ENCODE measurements at regions not wholly inside any gene's neighbourhood (a gene's known extent, or its start where the extent isn't known, plus 50 kb on each side); places are given as distances from the start of the nearest gene placed in this dataset.

- Histone ChIP-seq H3K27ac (ENCODE audit: low read length) (no peak overlapping the region), H3K27me3 (ENCODE audit: control insufficient read depth, insufficient read depth, low read length) (no peaks in the 10 kb centered on the region), H3K36me3 (ENCODE audit: control insufficient read depth, insufficient read depth, low read length) (no peaks in the 10 kb centered on the region), H3K4me3 (ENCODE audit: low read depth in 2 of 2, low read length in 2 of 2) (no peak overlapping the region), H3K9me3 (ENCODE audit: control insufficient read depth, insufficient read depth, low read depth, low read length) (no peaks in the 10 kb centered on the region), H3K4me1 (ENCODE audit: control insufficient read depth, insufficient read depth, low read length) (no peaks in the 10 kb centered on the region)
- in situ Hi-C loops (cut with HindIII; ENCODE audit: low pct_unique_long_range_greater_than_20kb, low sequenced_read_pairs): no loop called here
- ChIA-PET CTCF (no interaction called here), POLR2A (no interaction called here)
- intact Hi-C loops (cut with micrococcal nuclease; ENCODE audit: unreplicated experiment): no loop called here
- TF ChIP-seq POLR2AphosphoS5 (IDR thresholded peaks at IDR 0.05; ENCODE audit: low read depth, low read length) (no peak), TCF7L2 (IDR thresholded peaks at IDR 0.05; ENCODE audit: low read depth, low read length) (no peak), SIN3A (IDR thresholded peaks at IDR 0.05; ENCODE audit: borderline replicate concordance, insufficient read depth, low read depth, low read length) (no peak)
- TF ChIP-seq, protein P1, sequence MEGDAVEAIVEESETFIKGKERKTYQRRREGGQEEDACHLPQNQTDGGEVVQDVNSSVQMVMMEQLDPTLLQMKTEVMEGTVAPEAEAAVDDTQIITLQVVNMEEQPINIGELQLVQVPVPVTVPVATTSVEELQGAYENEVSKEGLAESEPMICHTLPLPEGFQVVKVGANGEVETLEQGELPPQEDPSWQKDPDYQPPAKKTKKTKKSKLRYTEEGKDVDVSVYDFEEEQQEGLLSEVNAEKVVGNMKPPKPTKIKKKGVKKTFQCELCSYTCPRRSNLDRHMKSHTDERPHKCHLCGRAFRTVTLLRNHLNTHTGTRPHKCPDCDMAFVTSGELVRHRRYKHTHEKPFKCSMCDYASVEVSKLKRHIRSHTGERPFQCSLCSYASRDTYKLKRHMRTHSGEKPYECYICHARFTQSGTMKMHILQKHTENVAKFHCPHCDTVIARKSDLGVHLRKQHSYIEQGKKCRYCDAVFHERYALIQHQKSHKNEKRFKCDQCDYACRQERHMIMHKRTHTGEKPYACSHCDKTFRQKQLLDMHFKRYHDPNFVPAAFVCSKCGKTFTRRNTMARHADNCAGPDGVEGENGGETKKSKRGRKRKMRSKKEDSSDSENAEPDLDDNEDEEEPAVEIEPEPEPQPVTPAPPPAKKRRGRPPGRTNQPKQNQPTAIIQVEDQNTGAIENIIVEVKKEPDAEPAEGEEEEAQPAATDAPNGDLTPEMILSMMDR (IDR thresholded peaks at IDR 0.05): no peak
- TF ChIP-seq, protein P2, sequence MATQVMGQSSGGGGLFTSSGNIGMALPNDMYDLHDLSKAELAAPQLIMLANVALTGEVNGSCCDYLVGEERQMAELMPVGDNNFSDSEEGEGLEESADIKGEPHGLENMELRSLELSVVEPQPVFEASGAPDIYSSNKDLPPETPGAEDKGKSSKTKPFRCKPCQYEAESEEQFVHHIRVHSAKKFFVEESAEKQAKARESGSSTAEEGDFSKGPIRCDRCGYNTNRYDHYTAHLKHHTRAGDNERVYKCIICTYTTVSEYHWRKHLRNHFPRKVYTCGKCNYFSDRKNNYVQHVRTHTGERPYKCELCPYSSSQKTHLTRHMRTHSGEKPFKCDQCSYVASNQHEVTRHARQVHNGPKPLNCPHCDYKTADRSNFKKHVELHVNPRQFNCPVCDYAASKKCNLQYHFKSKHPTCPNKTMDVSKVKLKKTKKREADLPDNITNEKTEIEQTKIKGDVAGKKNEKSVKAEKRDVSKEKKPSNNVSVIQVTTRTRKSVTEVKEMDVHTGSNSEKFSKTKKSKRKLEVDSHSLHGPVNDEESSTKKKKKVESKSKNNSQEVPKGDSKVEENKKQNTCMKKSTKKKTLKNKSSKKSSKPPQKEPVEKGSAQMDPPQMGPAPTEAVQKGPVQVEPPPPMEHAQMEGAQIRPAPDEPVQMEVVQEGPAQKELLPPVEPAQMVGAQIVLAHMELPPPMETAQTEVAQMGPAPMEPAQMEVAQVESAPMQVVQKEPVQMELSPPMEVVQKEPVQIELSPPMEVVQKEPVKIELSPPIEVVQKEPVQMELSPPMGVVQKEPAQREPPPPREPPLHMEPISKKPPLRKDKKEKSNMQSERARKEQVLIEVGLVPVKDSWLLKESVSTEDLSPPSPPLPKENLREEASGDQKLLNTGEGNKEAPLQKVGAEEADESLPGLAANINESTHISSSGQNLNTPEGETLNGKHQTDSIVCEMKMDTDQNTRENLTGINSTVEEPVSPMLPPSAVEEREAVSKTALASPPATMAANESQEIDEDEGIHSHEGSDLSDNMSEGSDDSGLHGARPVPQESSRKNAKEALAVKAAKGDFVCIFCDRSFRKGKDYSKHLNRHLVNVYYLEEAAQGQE (IDR thresholded peaks at IDR 0.05; ENCODE audit: insufficient read depth in 1 of 2, low read depth in 2 of 2, low read length in 1 of 2): no peak
- ATAC-seq (no peak), DNase-seq (ENCODE audit: low read depth, low spot score) (no peak)
- no TSS peak for BruUV-seq (replicated peaks)
These were observed 55.3 kb upstream of the KCNH5 start for GRCh38 chr14:63100552-63100951.

GRCh38 chr14:63096186-63096585 lies 50.9 kb upstream of the KCNH5 start:
- no peaks in the 10 kb centered on the region for H3K4me1 ChIP-seq (ENCODE audit: control insufficient read depth, insufficient read depth, low read length)
- ChIA-PET CTCF (no interaction called here), POLR2A (no interaction called here)
- BruUV-seq (replicated peaks): no TSS peak
- ATAC-seq: no peak
- no peaks in the 10 kb centered on the region for H3K27me3 ChIP-seq (ENCODE audit: control insufficient read depth, insufficient read depth, low read length)
- in situ Hi-C loops (cut with HindIII; ENCODE audit: low pct_unique_long_range_greater_than_20kb, low sequenced_read_pairs) (no loop called here), intact Hi-C loops (cut with micrococcal nuclease; ENCODE audit: unreplicated experiment) (no loop called here)
- no peak overlapping the region for H3K4me3 ChIP-seq (ENCODE audit: low read depth in 2 of 2, low read length in 2 of 2)
- no peaks in the 10 kb centered on the region for H3K36me3 ChIP-seq (ENCODE audit: control insufficient read depth, insufficient read depth, low read length)
- TF ChIP-seq, protein P1 (IDR thresholded peaks at IDR 0.05): no peak
- no peak for TF ChIP-seq POLR2AphosphoS5 (IDR thresholded peaks at IDR 0.05; ENCODE audit: low read depth, low read length)
- no peak for TF ChIP-seq TCF7L2 (IDR thresholded peaks at IDR 0.05; ENCODE audit: low read depth, low read length)
- TF ChIP-seq SIN3A (IDR thresholded peaks at IDR 0.05; ENCODE audit: borderline replicate concordance, insufficient read depth, low read depth, low read length): no peak
- TF ChIP-seq, protein P2 (IDR thresholded peaks at IDR 0.05; ENCODE audit: insufficient read depth in 1 of 2, low read depth in 2 of 2, low read length in 1 of 2): no peak
- H3K27ac ChIP-seq (ENCODE audit: low read length): no peak overlapping the region
- DNase-seq (ENCODE audit: low read depth, low spot score): no peak
- no peaks in the 10 kb centered on the region for H3K9me3 ChIP-seq (ENCODE audit: control insufficient read depth, insufficient read depth, low read depth, low read length)

Measured in Panc1 (cell line).